Astrocyte of the spinal cord (primary cell): ENCODE measurements at regions not wholly inside any gene's neighbourhood (a gene's known extent, or its start where the extent isn't known, plus 50 kb on each side); places are given as distances from the start of the nearest gene placed in this dataset.

Source experiments
- DNase-seq: peaks from one replicate; pipeline ENCODE4 v3.0.0; 2011; ENCODE audit warnings: low read depth, low spot score
- H3K4me3 ChIP-seq: 2 replicates; pipeline ENCODE4 v1.5.1; 2011; ENCODE audit warnings: low read depth, mild to moderate bottlenecking, low read length, moderate library complexity
- CTCF ChIP-seq: IDR thresholded peaks from 2 replicates; pipeline ENCODE4 v1.5.1; 2012; ENCODE audit warnings: low read depth, mild to moderate bottlenecking, low read length, inconsistent platforms
- in situ Hi-C: cut with HindIII; loops from 2 replicates; pipeline ENCODE4 v1.10.0; 2017; ENCODE audit warnings: low sequenced_read_pairs

DNA sequence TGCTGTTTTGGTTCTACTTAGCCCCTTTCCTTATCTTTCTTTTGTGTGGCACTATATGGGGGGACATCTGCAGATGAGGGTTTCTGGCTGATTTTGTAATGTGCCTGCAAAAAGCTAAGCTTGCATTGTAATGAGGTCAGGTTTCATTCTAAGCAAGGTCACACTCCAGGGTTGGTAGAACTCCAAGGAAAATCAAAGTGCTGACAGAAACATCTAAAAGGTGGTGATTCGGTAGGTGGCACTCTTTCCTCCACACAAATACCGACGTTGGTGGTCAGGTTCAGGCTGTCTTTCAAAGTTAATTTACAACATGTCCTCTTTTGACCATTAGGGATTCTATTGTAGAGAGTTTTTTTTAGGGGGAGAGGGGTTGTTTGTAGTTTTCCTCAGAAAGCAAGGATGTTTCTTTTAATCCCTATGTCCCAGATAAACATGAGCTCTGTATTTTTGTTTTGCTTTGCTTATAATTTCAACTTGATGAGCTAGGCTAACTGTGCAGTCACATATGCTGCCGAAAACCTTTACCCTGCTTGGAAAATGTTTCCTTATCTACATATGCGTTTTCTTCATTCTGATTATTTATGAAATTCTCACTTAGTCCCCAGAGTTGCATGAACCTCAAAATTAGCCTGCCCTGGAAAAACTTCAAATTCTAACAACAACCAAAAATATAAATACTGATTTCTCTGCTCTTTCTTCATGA, 434.2 kb downstream of the PPARGC1A start:
- no peak for TF ChIP-seq CTCF
- in situ Hi-C loops: no loop called here
- DNase-seq: no peak
- no peak overlapping the region for H3K4me3 ChIP-seq

GRCh38 chr4:23441530-23442069, 448.2 kb downstream of the PPARGC1A start:
- no peak overlapping the region for H3K4me3 ChIP-seq
- TF ChIP-seq CTCF: no peak
- in situ Hi-C loops: no loop called here

GRCh38 chr4:23438764-23439163, 451.1 kb downstream of the PPARGC1A start:
- no peak for TF ChIP-seq CTCF
- in situ Hi-C loops: no loop called here
- DNase-seq: peak; percentile 12
- no peak overlapping the region for H3K4me3 ChIP-seq

More at GRCh38 chr4:23441530-23442069, 448.2 kb downstream of the PPARGC1A start:
- DNase-seq: no peak

- in situ Hi-C loops: no loop called here
- TF ChIP-seq CTCF: no peak
- DNase-seq: no peak
- H3K4me3 ChIP-seq: no peak overlapping the region
Observed at GRCh38 chr4:23429497-23429896, 460.4 kb downstream of the PPARGC1A start.

DNA sequence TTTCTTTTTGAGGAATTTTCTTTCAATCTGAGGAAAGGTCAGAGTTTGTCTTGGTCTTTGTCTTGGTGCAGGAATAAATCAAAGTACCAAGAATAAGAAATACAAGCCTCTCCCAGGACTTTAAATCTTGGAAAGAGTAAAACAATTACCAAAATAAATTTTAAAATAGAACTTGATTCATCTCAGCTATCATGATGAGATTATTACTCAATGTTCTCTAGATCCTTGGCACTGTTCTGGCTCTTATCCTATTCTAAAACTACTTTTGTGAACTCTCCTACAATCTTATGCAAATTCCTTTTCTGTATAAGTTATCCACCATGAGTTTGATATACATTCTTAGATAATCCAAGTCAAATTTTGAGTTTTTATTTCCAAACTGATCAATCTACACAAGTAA, 464.3 kb downstream of the PPARGC1A start:
- in situ Hi-C loops: no loop called here
- no peak for DNase-seq
- no peak for TF ChIP-seq CTCF
- no peak overlapping the region for H3K4me3 ChIP-seq

DNA sequence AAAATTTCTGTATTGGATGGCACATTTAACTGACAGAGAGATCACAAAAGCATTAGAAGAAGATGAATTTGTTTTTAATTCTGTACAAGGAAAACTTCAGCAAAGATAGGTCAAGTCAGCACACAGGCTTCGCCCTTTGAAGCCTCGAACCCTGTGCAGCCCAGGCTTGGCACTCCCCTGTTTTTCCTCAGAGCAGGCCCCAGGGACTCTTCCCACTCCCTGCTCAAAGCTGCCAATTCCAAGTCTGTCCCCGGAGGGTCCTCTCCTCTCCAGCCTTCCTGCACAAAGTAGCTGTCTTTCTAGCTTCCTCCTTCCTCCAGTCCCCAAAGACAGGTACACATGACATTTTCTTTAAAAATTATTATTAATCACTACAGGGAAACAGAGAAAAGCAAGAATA, 466.3 kb downstream of the PPARGC1A start:
- no peak for TF ChIP-seq CTCF
- H3K4me3 ChIP-seq: no peak overlapping the region
- DNase-seq: no peak
- in situ Hi-C loops: no loop called here

- in situ Hi-C loops: no loop called here
- TF ChIP-seq CTCF: no peak
- DNase-seq: peak; percentile 19
- no peak overlapping the region for H3K4me3 ChIP-seq
Observed at GRCh38 chr4:23422878-23423277, 467.0 kb downstream of the PPARGC1A start.
